Psoas muscle (tissue), 7 donors: ENCODE measurements at regions not wholly inside any gene's neighbourhood (a gene's known extent, or its start where the extent isn't known, plus 50 kb on each side); places are given as distances from the start of the nearest gene placed in this dataset.
"Not testable (repeated sequence)": the region's sequence is repeated elsewhere in the genome, so short reads cannot be mapped to it uniquely, and the experiment has no call there.

Experiments
- ATAC-seq, 4 donors: fragments of 200-7000 bp; cut with Tn5 transposase; one replicate each; pipeline ENCODE4 v1.9.1; 2020; ENCODE audit warnings: moderate library complexity in 3 of 4, mild to moderate bottlenecking in 2 of 4
- DNase-seq, 2 donors: peaks; one replicate each; pipeline ENCODE4 v3.0.0-alpha.2; 2020
- H3K27ac ChIP-seq: fragments of 200-600 bp; one replicate; pipeline ENCODE4 v1.8.0; 2022
- H3K27me3 ChIP-seq, 3 donors: fragments of 200-600 bp in 1 of 3; one replicate each; pipeline versions ENCODE4 v1.6.1 to v1.8.0; 2013 to 2022; ENCODE audit warnings: low read length in 2 of 3, mild to moderate bottlenecking in 2 of 3, moderate library complexity in 1 of 3; ENCODE audit not compliant: insufficient read depth in 3 of 3
- H3K36me3 ChIP-seq, 2 donors: fragments of 200-600 bp in 1 of 2; one replicate each; pipeline versions ENCODE4 v1.6.1 to v1.8.0; 2013 to 2022; ENCODE audit warnings: low read depth in 1 of 2, mild to moderate bottlenecking in 1 of 2, moderate library complexity in 1 of 2; ENCODE audit not compliant: insufficient read depth in 1 of 2
- H3K4me1 ChIP-seq: fragments of 200-600 bp; one replicate; pipeline ENCODE4 v1.8.0; 2022
- H3K4me3 ChIP-seq: fragments of 200-600 bp; one replicate; pipeline ENCODE4 v1.8.0; 2022; ENCODE audit warnings: mild to moderate bottlenecking
- H3K9me3 ChIP-seq: fragments of 200-600 bp; one replicate; pipeline ENCODE4 v1.8.0; 2022
- CTCF ChIP-seq: fragments of 200-600 bp; IDR thresholded peaks from one replicate; pipeline ENCODE4 v1.8.0; 2022; ENCODE audit warnings: antibody characterized with exemption
- WGBS, 3 donors: extraction: QIAGEN DNeasy Blood & Tissue Kit; methylation state at CpG; one replicate each; pipeline versions ENCODE4 v1.1.6 to v1.1.7; 2013; 5-methylcytosine and 5-hydroxymethylcytosine counted together
- intact Hi-C, 2 donors: fragments of 100-400 bp; cut with DNase I; formaldehyde crosslinking; loops; one replicate each; pipeline versions ENCODE4 v1.11.0 to v1.14.2; 2022
- donor health status: healthy with polysubstance abuse.
- donor health status: DM: no; HTN: no; CAD: no; lungs with moderate emphysema.
- donor health status: Bipolar disorder and iron deficiency.
- donor health status: healthy.
- donor health status: DM: yes; HTN: yes; CAD: no.
- donor health status: DM: no; HTN: no; CAD: no.
- donor health status: DM: yes; HTN: yes; CAD: no.

- H3K9me3 ChIP-seq = no peaks in the 10 kb centered on the region
- no peak for TF ChIP-seq CTCF
- no peaks in the 10 kb centered on the region for H3K36me3 ChIP-seq
- WGBS, 3 donors = 58 to 70% (median 69%) methylated on average over 5 of the region's 5 CpGs
- no peaks in the 10 kb centered on the region for H3K4me1 ChIP-seq
- DNase-seq (no peak), ATAC-seq (no peak)
- intact Hi-C loops = no loop called here
- H3K4me3 ChIP-seq = no peak overlapping the region
- no peak overlapping the region for H3K27ac ChIP-seq
- H3K27me3 ChIP-seq = peaks cover 0 to 2% (median 0%) of the 10 kb centered on the region in 3 donors
Observed at GRCh38 chr1:166601650-166602278, 237.5 kb upstream of the POGK start.

DNA sequence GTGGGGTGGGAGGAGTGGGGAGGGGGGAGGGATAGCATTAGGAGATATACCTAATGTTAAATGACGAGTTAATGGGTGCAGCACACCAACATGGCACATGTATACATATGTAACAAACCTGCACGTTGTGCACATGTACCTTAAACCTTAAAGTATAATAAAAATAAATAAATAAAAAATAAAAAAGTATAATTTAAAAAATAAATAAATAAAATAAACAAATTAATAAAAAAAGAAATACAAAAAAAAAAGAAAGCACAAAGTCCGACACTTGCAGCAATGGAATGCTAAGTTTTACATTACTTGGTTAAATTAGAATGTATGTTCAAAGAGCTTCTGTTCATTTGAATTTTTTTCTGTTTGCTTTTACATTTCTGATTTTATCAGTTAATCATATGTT, 236.5 kb upstream of the POGK start:
- H3K27ac ChIP-seq, H3K4me1 ChIP-seq, DNase-seq, H3K27me3 ChIP-seq, H3K36me3 ChIP-seq, H3K4me3 ChIP-seq, ATAC-seq, intact Hi-C loops, H3K9me3 ChIP-seq: not testable (repeated sequence)
- 72 to 81% (median 76%) methylated on average over 3 of the region's 3 CpGs for WGBS, 3 donors

DNA sequence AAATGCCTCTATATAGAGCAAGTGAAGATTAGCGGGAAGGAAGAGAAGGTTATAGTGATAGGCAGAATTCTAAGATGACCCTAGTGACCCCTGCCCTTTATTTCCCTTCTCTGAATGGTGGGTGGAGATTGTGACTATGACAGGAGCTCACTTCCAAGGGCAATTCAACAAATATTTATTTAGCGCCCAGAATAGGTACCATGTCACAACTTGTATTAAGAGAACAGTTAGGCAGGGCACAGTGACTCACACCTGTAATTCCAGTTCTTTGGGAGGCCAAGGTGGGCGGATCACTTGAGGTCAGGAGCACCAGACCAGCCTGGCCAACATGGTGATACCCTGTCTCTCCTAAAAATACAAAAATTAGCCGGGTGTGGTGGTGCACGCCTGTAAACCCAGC, 236.0 kb upstream of the POGK start:
- no peaks in the 10 kb centered on the region for H3K4me1 ChIP-seq
- no peaks in the 10 kb centered on the region for H3K9me3 ChIP-seq
- H3K4me3 ChIP-seq = no peak overlapping the region
- no peaks in the 10 kb centered on the region for H3K27me3 ChIP-seq
- no peaks in the 10 kb centered on the region for H3K36me3 ChIP-seq
- no peak for TF ChIP-seq CTCF
- no peak for DNase-seq
- ATAC-seq = no peak
- intact Hi-C loops = no loop called here
- WGBS, 3 donors = 75 to 89% (median 88%) methylated on average over 5 of the region's 5 CpGs
- no peak overlapping the region for H3K27ac ChIP-seq

DNA sequence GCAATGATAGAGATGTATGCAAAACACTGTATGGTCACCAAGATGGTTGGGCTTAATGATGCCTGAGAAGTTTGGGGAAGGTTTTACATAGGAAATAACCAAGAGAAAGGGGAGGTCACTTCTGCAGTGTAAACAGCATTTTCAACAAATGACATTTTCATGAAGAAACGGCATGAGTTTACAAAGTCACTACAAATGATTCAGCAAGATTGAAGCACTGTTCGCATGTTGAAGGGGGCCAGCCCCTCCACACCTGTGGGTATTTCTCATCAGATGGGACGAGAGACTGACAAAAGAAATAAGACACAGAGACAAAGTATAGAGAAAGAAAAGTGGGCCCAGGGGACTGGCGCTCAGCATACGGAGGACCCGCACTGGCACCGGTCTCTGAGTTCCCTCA, 234.1 kb upstream of the POGK start:
- intact Hi-C loops = loop anchor here in 1 of 2 donors (5.0 kb wide), 1 partner anchor 613 kb away; no protein-coding TSS in a partner anchor
- no peak for ATAC-seq
- no peak overlapping the region for H3K27ac ChIP-seq

GRCh38 chr1:166612886-166613285, 226.4 kb upstream of the POGK start:
- no peak for ATAC-seq
- H3K36me3 ChIP-seq = no peaks in the 10 kb centered on the region
- H3K27me3 ChIP-seq = no peaks in the 10 kb centered on the region
- H3K27ac ChIP-seq = no peak overlapping the region
- DNase-seq = no peak
- H3K4me1 ChIP-seq = no peaks in the 10 kb centered on the region
- intact Hi-C loops = no loop called here
- no peak overlapping the region for H3K4me3 ChIP-seq
- TF ChIP-seq CTCF = no peak
- WGBS, 3 donors = 0 to 17% (median 11%) methylated on average over 1 of the region's 1 CpG
- H3K9me3 ChIP-seq = no peaks in the 10 kb centered on the region

More for the DNA sequence above, 234.1 kb upstream of the POGK start:
- no peaks in the 10 kb centered on the region for H3K9me3 ChIP-seq
- DNase-seq = no peak
- TF ChIP-seq CTCF = no peak
- no peak overlapping the region for H3K4me3 ChIP-seq
- H3K27me3 ChIP-seq = no peaks in the 10 kb centered on the region
- no peaks in the 10 kb centered on the region for H3K36me3 ChIP-seq
- WGBS, 3 donors = 79 to 80% (median 79%) methylated on average over 7 of the region's 7 CpGs
- H3K4me1 ChIP-seq = no peaks in the 10 kb centered on the region
